Stomach (tissue), 4 donors: ENCODE measurements at regions not wholly inside any gene's neighbourhood (a gene's known extent, or its start where the extent isn't known, plus 50 kb on each side); places are given as distances from the start of the nearest gene placed in this dataset.

Source experiments
- CTCF ChIP-seq, 7 experiments: fragments of 450-650 bp in 4 of 7; fragments of 200-600 bp in 3 of 7; sonication (generic) in 3 of 7; IDR thresholded peaks; one replicate each; pipeline ENCODE4 v1.5.1; 2016 to 2019; ENCODE audit warnings: antibody characterized with exemption in 7 of 7, control low read depth in 2 of 7, mild to moderate bottlenecking in 1 of 7
- EP300 ChIP-seq: sonication (generic); formaldehyde crosslinking; IDR thresholded peaks from one replicate; pipeline ENCODE4 v1.6.1; 2017; ENCODE audit warnings: antibody characterized with exemption
- POLR2A ChIP-seq, 4 donors: fragments of 450-650 bp; IDR thresholded peaks; one replicate each; pipeline ENCODE4 v1.6.1; 2016; ENCODE audit warnings: antibody characterized with exemption in 4 of 4, control low read depth in 2 of 4, mild to moderate bottlenecking in 1 of 4, moderate library complexity in 1 of 4
- POLR2AphosphoS5 ChIP-seq, 3 donors: sonication (generic); formaldehyde crosslinking; IDR thresholded peaks; one replicate each; pipeline ENCODE4 v1.6.1; 2016; ENCODE audit warnings: antibody characterized with exemption in 3 of 3

GRCh38 chr1:208339911-208340310, 95.7 kb upstream of the PLXNA2 start:
- TF ChIP-seq CTCF (IDR thresholded peaks at IDR 0.05): no peak
- no peak for TF ChIP-seq POLR2A (IDR thresholded peaks at IDR 0.05)
- TF ChIP-seq EP300: no peak
- TF ChIP-seq POLR2AphosphoS5 (IDR thresholded peaks at IDR 0.05): no peak
